Hepatocyte (in vitro differentiated cells): ENCODE measurements at regions not wholly inside any gene's neighbourhood (a gene's known extent, or its start where the extent isn't known, plus 50 kb on each side); places are given as distances from the start of the nearest gene placed in this dataset.

Experiments
- EZH2 ChIP-seq: fragments of 200-600 bp; sonication (generic); IDR thresholded peaks from 2 replicates; pipeline ENCODE4 v1.6.1; 2016; ENCODE audit warnings: antibody characterized with exemption, mild to moderate bottlenecking, borderline replicate concordance
- EZH2phosphoT487 ChIP-seq: fragments of 200-600 bp; sonication (generic); IDR thresholded peaks from one replicate; pipeline ENCODE4 v1.6.1; 2018; ENCODE audit warnings: antibody characterized with exemption, mild to moderate bottlenecking, low read depth, moderate library complexity; ENCODE audit not compliant: unreplicated experiment, severe bottlenecking
- TF ChIP-seq, protein P1 (sequence below): fragments of 200-600 bp; sonication (generic); IDR thresholded peaks from 2 replicates; pipeline ENCODE4 v1.5.1; 2016; ENCODE audit warnings: antibody characterized with exemption, mild to moderate bottlenecking; ENCODE audit not compliant: poor library complexity

DNA sequence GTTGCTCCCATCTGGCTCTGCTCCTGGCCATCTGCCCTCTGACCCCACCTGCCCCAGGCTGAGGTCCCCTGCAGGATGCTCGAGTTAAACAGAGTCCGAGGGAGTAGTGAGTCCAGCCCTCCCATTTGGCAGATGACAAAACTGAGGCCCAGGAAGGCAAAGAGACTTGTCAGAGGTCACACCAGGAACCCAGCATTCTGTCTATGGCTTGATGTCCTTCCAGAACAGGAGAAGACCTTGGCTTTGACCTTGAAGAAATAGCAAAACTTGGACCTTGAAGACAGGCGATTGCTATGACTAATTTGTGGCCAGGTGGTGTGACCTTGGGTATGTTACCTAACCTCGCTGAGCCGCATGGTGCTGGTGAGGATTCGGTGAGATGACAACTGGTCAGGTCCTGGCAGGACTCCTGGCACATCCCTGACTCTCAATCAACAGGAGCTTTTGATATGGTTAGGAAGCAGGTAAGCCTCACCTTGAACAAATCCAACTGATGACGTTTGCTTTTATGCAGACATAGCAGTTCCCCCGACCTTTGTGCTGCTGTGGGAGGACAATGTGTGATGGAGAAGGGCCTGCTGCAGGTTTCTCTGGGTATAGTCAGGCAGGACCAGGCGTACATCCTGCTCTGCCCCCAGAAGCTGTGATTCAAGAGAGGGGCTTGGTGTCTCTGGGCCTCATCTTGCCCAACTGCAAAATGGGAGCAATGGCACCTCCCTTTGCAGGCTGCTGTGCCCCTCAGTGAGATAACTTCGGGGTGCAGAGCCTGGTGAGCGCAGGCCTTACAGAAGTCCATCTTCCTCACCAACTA lies 198.7 kb downstream of the C9orf50 start:
- TF ChIP-seq, protein P1, sequence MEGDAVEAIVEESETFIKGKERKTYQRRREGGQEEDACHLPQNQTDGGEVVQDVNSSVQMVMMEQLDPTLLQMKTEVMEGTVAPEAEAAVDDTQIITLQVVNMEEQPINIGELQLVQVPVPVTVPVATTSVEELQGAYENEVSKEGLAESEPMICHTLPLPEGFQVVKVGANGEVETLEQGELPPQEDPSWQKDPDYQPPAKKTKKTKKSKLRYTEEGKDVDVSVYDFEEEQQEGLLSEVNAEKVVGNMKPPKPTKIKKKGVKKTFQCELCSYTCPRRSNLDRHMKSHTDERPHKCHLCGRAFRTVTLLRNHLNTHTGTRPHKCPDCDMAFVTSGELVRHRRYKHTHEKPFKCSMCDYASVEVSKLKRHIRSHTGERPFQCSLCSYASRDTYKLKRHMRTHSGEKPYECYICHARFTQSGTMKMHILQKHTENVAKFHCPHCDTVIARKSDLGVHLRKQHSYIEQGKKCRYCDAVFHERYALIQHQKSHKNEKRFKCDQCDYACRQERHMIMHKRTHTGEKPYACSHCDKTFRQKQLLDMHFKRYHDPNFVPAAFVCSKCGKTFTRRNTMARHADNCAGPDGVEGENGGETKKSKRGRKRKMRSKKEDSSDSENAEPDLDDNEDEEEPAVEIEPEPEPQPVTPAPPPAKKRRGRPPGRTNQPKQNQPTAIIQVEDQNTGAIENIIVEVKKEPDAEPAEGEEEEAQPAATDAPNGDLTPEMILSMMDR = no peak
- TF ChIP-seq EZH2 (no peak), EZH2phosphoT487 (no peak)
